Neural progenitor cell (in vitro differentiated cells): ENCODE measurements at regions not wholly inside any gene's neighbourhood (a gene's known extent, or its start where the extent isn't known, plus 50 kb on each side); places are given as distances from the start of the nearest gene placed in this dataset.

Experiments used
- DNase-seq: peaks from one replicate; pipeline ENCODE4 v3.0.0-alpha.2; 2016; ENCODE audit warnings: low spot score
- H2AFZ ChIP-seq: fragments of 200-600 bp; sonication (generic); replicated peaks from 2 replicates; pipeline ENCODE4 v1.6.1; 2016; ENCODE audit warnings: antibody characterized with exemption
- H3F3A ChIP-seq: fragments of 200-600 bp; sonication (generic); 2 replicates; pipeline ENCODE4 v1.6.1; 2016; ENCODE audit warnings: antibody characterized with exemption, low read depth
- H3K27ac ChIP-seq: fragments of 200-600 bp; sonication (generic); 2 replicates; pipeline ENCODE4 v1.5.1; 2016; ENCODE audit warnings: mild to moderate bottlenecking
- H3K27me3 ChIP-seq: fragments of 200-600 bp; sonication (generic); 2 replicates; pipeline ENCODE4 v1.6.1; 2016; ENCODE audit warnings: mild to moderate bottlenecking, moderate library complexity
- H3K36me3 ChIP-seq: fragments of 200-600 bp; sonication (generic); 2 replicates; pipeline ENCODE4 v1.5.1; 2016
- H3K4me1 ChIP-seq: fragments of 200-600 bp; sonication (generic); 2 replicates; pipeline ENCODE4 v1.6.1; 2016; ENCODE audit warnings: mixed run types
- H3K4me2 ChIP-seq: fragments of 200-600 bp; sonication (generic); 2 replicates; pipeline ENCODE4 v1.6.1; 2016
- H3K4me3 ChIP-seq: fragments of 200-600 bp; sonication (generic); 2 replicates; pipeline ENCODE4 v1.5.1; 2016
- H3K79me2 ChIP-seq: fragments of 200-600 bp; sonication (generic); 2 replicates; pipeline ENCODE4 v1.6.1; 2016; ENCODE audit warnings: low read depth
- H3K9ac ChIP-seq: fragments of 200-600 bp; sonication (generic); 2 replicates; pipeline ENCODE4 v1.6.1; 2016
- H3K9me3 ChIP-seq: fragments of 200-600 bp; sonication (generic); 2 replicates; pipeline ENCODE4 v1.5.1; 2016; ENCODE audit warnings: low read depth
- H4K20me1 ChIP-seq: fragments of 200-600 bp; sonication (generic); 2 replicates; pipeline ENCODE4 v1.6.1; 2016; ENCODE audit warnings: low read depth
- H3K27ac Mint-ChIP-seq: 3 replicates; pipeline ENCODE4 v1.8.0; 2021; ENCODE audit warnings: mixed read lengths
- H3K27me3 Mint-ChIP-seq: 2 replicates; pipeline ENCODE4 v1.8.0; 2022; ENCODE audit warnings: low read depth, mild to moderate bottlenecking, inconsistent platforms, moderate library complexity, mixed read lengths; ENCODE audit not compliant: insufficient read depth
- H3K36me3 Mint-ChIP-seq: 3 replicates; pipeline ENCODE4 v1.8.0; 2021; ENCODE audit warnings: mixed read lengths
- H3K4me1 Mint-ChIP-seq: 3 replicates; pipeline ENCODE4 v1.8.0; 2021; ENCODE audit warnings: mixed read lengths
- H3K4me3 Mint-ChIP-seq: 3 replicates; pipeline ENCODE4 v1.8.0; 2021; ENCODE audit warnings: mild to moderate bottlenecking, moderate library complexity, mixed read lengths
- H3K9me3 Mint-ChIP-seq: 3 replicates; pipeline ENCODE4 v1.8.0; 2020; ENCODE audit warnings: mixed read lengths
- CTCF ChIP-seq: fragments of 200-600 bp; sonication (generic); IDR thresholded peaks from 2 replicates; pipeline ENCODE4 v1.5.1; 2017; ENCODE audit warnings: antibody characterized with exemption, mild to moderate bottlenecking
- EZH2 ChIP-seq: fragments of 200-600 bp; sonication (generic); IDR thresholded peaks from 2 replicates; pipeline ENCODE4 v1.6.1; 2017; ENCODE audit warnings: antibody characterized with exemption, mild to moderate bottlenecking, moderate library complexity
- EZH2phosphoT487 ChIP-seq: fragments of 200-600 bp; sonication (generic); IDR thresholded peaks from 2 replicates; pipeline ENCODE4 v1.6.1; 2017; ENCODE audit warnings: antibody characterized with exemption

DNA sequence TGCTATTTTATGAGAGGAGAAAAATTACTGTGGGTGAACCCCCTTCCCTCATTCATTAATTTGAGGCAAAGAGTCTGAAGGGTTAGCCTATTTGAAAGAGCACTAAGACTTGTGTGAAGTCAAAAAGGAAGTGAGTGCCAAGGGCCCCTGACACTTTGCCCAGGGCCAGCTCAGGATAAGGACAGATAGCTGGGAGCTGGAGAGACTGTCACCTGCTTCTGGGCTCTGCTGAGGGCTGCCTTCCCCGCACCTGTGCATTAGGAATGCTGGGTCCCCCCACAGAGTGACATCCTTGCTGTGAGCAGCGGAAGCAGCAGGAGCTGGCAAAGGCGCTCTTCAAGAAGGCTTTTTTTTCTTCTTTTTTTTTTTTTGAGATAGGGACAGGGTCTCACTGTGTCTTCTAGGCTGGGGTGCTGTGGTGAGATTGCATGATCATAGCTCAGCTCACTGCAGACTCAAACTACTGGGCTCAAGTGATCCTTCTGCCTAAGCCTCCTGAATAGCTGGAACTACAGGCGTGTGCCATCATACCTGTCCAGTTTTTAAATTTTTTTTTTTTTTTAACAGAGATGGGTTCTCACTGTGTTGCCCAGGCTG lies 148.3 kb downstream of the AQP4 start:
- no peak for DNase-seq
- no peaks in the 10 kb centered on the region for H3K36me3 Mint-ChIP-seq
- Histone ChIP-seq H3K4me2 (no peak overlapping the region), H3K4me1 (peaks cover 7% of the 10 kb centered on the region), H3K4me3 (no peak overlapping the region), H4K20me1 (no peaks in the 10 kb centered on the region), H3K9ac (no peak overlapping the region), H2AFZ (no peak overlapping the region), H3K36me3 (no peaks in the 10 kb centered on the region), H3K79me2 (no peaks in the 10 kb centered on the region), H3K27ac (no peak overlapping the region), H3F3A (no peaks in the 10 kb centered on the region), H3K9me3 (no peaks in the 10 kb centered on the region), H3K27me3 (no peaks in the 10 kb centered on the region)
- H3K4me1 Mint-ChIP-seq = peaks cover 27% of the 10 kb centered on the region
- H3K27me3 Mint-ChIP-seq = peaks cover 3% of the 10 kb centered on the region
- no peak overlapping the region for H3K4me3 Mint-ChIP-seq
- no peak overlapping the region for H3K27ac Mint-ChIP-seq
- H3K9me3 Mint-ChIP-seq = no peaks in the 10 kb centered on the region
- TF ChIP-seq EZH2 (no peak), EZH2phosphoT487 (no peak), CTCF (no peak)

GRCh38 chr18:26714739-26715138 lies 150.8 kb downstream of the AQP4 start:
- no peaks in the 10 kb centered on the region for H4K20me1 ChIP-seq
- H3K27ac Mint-ChIP-seq = no peak overlapping the region
- H3K4me2 ChIP-seq = no peak overlapping the region
- no peaks in the 10 kb centered on the region for H3K9me3 ChIP-seq
- H3K4me1 ChIP-seq = peaks cover 24% of the 10 kb centered on the region
- peaks cover 7% of the 10 kb centered on the region for H3K27me3 Mint-ChIP-seq
- TF ChIP-seq EZH2phosphoT487 = no peak
- no peak for TF ChIP-seq EZH2
- no peak for TF ChIP-seq CTCF
- no peaks in the 10 kb centered on the region for H3K27me3 ChIP-seq
- no peak overlapping the region for H3K9ac ChIP-seq
- H3K27ac ChIP-seq = no peak overlapping the region
- no peak overlapping the region for H3K4me3 ChIP-seq
- no peak overlapping the region for H2AFZ ChIP-seq
- peaks cover 12% of the 10 kb centered on the region for H3F3A ChIP-seq
- peaks cover 23% of the 10 kb centered on the region for H3K4me1 Mint-ChIP-seq
- H3K36me3 ChIP-seq = no peaks in the 10 kb centered on the region
- no peaks in the 10 kb centered on the region for H3K36me3 Mint-ChIP-seq
- H3K4me3 Mint-ChIP-seq = no peak overlapping the region
- no peaks in the 10 kb centered on the region for H3K9me3 Mint-ChIP-seq
- no peak for DNase-seq
- H3K79me2 ChIP-seq = no peaks in the 10 kb centered on the region

- H3K9me3 Mint-ChIP-seq = no peaks in the 10 kb centered on the region
- DNase-seq = no peak
- H3K4me3 ChIP-seq = no peak overlapping the region
- H3K4me2 ChIP-seq = no peak overlapping the region
- H3K4me1 ChIP-seq = peaks cover 37% of the 10 kb centered on the region
- H3K36me3 ChIP-seq = no peaks in the 10 kb centered on the region
- H3K4me1 Mint-ChIP-seq = peaks cover 41% of the 10 kb centered on the region
- no peaks in the 10 kb centered on the region for H4K20me1 ChIP-seq
- no peak overlapping the region for H3K27ac ChIP-seq
- H2AFZ ChIP-seq = no peak overlapping the region
- no peaks in the 10 kb centered on the region for H3K36me3 Mint-ChIP-seq
- H3K9me3 ChIP-seq = no peaks in the 10 kb centered on the region
- H3K79me2 ChIP-seq = no peaks in the 10 kb centered on the region
- H3K4me3 Mint-ChIP-seq = no peak overlapping the region
- peaks cover 21% of the 10 kb centered on the region for H3F3A ChIP-seq
- H3K9ac ChIP-seq = no peak overlapping the region
- H3K27me3 ChIP-seq = peaks cover 11% of the 10 kb centered on the region
- TF ChIP-seq EZH2 = no peak
- no peak for TF ChIP-seq EZH2phosphoT487
- no peak for TF ChIP-seq CTCF
- H3K27ac Mint-ChIP-seq = no peak overlapping the region
- H3K27me3 Mint-ChIP-seq = peaks cover 7% of the 10 kb centered on the region
Observed at GRCh38 chr18:26711756-26712155, 153.8 kb downstream of the AQP4 start.
